GM21576 (cell line): ENCODE measurements at regions not wholly inside any gene's neighbourhood (a gene's known extent, or its start where the extent isn't known, plus 50 kb on each side); places are given as distances from the start of the nearest gene placed in this dataset.

Experiments used
- ATAC-seq: cut with Tn5 transposase; IDR thresholded peaks from one replicate; pipeline ENCODE4 v1.9.1; 2021; ENCODE audit warnings: mild to moderate bottlenecking, moderate library complexity; ENCODE audit not compliant: unreplicated experiment

DNA sequence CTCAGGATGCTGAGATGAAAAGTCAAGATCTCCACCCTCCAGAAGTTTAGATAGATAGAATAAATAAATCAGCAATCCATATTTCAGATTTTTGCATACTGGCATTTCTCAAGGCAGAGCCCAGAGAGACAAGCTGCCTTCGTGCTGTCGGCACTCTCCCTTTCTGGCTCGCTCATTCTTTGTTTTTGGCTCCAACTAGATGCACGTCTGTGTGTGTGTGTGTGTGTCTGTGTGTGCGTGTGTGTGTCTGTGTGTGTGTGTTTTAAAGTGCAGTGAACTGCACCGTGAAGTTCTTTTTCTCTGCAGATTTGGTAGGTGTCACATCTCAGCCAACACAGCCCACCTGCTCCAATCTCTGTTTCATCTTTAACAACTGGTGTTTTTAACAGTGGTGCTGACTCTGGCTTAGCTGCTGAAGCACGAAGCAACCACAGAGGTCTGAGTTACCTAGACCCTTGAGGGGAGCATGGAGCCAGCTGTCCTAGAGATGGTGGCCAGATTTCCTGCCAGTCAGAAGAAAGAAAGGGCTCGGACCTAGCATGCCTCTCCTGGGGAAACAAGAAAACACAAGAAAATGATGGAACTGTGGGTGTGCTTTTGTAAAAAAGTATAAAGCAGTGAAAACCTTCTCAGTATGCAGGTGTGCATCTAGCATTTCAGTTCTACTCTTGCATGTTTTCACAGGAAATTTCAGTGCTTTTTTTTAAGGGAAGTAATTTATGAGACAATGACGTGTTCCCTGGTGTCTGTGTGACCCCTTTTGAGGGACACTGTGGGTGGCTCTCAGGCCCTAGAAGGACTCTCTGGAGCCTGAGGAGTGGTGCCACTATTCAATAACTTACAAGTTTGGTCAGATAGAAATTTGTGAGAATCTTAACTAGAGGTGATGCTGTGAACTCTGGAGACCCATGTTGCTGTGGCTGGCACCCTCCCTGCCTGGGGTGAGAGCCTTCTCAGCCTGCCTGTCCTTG, 364.3 kb downstream of the RNF144A start:
- no peak for ATAC-seq

DNA sequence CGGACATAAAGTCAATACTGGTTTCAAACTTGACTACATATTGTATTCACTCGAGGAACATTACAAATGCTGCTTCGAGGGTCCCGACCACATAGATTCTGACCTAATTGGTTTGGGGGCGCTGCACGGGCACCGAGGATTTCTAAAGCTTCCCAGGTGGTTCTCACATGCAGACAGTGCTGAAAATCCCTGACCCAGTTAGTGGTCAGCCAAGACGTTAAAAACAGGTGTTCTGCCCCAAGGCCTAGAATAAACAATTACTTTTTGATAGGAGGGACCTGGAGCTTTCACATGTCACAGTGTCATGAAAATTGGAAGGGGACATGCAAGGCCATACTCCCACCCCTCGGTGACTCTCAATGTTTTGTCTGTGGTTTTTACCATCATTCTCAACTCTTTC, 368.9 kb downstream of the RNF144A start:
- ATAC-seq: no peak

DNA sequence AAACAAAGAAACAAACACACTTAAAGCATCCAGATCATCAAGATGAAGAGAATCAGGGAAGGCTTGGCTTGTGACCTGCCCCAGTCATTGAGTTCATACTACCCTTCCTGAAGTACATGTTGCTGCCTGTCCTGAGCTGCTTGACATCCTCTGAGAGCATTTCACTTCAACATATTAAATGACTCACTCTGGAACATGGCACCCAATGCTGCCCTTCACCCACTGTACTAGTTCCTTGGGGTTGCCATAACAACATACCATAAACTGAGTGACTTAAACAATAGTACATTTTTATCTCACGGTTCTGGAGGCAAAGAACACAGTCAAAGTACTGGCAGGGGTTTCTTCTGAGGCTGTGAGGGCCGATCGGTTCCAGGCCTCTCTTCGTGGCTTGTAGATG, 371.3 kb downstream of the RNF144A start:
- ATAC-seq: no peak

DNA sequence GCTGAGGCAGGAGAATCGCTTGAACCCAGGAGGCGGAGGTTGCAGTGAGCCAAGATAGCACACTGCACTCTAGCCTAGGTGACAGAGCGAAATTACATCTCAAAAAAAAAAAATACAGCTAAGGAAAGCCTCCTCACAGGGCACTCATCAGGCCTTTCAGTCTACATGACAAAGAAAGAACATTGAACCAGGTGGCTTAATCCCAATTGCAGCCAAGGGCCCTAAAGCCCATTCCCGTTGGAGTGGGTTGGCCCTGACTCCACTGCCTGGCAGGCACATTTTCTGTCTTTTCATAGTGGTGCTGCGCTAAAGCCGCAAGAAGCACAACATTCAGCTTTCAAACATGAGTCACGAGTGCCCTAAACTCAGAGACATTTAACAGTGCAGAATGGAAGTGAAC, 372.5 kb downstream of the RNF144A start:
- ATAC-seq: no peak

DNA sequence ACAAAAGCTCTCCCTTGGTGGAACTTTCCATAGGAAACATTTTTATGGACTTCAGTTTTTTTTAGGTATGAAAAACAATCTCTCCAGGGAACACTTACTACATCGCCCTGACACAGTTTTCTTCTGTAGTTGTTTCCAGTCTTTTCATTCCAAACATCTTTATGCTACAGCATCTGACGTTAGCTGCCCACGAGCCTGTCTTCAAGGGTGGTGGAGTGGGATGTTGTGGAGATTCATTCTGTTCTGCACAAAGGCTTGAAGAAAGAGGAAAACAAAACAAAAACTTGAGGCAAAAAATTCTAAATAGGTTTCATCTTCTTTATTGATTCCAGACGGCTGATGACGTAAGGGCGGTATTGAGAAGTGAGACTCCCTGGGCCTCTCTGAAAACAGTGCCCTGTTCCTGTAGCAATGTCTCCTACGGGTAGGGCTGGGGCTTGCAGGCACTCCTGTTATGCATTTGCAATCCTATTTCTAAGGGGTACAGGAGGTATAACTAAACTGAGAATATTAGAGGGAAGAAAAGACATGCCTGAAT, 375.0 kb downstream of the RNF144A start:
- no peak for ATAC-seq

DNA sequence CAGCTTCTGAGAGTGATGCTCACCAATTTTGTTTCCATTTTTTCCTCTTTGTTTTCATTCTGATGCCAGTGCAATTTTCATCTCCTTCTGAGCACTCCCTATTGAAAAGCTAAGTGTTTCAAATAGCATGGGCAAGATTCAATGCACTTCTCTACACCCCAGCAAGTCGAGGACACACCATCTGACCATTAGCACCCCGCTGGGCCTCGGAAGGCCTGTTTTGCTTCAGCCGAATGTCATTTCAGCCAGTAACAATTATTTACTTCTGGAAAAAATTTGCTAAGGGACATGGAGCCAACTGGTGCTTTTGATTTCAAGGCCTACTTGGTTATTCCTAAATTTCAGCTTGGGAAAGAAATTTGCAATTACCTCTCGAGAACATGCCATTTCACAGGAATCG, 392.4 kb downstream of the RNF144A start:
- ATAC-seq: no peak

DNA sequence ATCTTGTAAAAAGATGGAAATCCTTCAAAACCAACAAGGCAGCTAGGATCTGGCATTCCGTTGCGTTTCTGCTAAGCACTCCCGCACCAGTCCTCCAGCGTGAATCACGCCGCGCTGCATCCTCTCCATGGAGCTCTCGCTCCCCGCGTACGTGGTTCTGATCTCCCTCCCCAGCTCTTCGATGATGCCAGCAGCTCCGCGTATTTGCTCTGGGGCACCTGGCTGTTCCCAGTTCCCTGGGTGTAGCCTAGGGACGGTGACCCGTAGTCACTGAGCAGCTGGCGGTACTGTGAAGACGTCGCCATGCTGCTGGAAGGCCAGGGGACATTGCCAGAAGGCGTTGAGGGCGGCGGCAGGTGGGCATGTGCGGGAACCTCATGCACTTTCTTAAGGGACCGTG, 407.5 kb downstream of the RNF144A start:
- no peak for ATAC-seq

DNA sequence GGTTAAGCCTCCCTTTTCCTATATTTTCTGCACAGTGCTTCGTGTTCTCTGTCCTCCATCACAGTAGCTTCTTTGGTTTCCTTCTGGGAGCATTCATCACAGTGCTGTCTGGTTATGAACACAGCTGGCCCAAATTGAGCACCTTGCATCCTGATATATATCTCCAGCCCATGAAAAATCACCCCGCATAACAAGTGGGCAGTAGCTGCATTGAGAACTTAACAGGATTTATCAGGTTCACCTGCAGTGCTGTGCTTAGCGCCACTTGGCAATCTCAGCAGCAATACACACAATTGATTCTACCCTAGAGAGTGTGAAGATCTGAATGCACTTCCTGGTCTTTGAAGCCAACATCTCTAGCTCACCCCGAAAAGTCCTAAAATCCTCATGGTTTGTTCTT, 408.0 kb downstream of the RNF144A start:
- no peak for ATAC-seq

DNA sequence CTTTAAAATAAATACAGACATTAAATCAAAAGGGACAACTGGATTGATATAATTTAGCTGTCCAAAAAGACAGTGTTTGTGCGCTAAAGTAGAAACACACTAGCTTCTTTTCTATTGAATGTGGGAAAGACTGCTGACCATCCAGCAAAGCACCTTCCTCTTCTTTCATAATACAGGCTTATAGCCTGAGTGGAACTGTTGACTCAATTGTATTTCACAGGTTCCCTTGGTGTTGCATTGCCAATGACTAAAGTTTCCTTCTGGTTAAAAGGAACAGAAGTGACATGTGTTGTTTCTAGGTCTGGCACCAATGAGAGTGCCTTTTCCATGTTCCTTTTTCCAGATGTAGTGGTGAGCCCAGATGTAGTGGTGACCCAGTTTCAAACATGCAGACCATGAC, 412.3 kb downstream of the RNF144A start:
- ATAC-seq: no peak

DNA sequence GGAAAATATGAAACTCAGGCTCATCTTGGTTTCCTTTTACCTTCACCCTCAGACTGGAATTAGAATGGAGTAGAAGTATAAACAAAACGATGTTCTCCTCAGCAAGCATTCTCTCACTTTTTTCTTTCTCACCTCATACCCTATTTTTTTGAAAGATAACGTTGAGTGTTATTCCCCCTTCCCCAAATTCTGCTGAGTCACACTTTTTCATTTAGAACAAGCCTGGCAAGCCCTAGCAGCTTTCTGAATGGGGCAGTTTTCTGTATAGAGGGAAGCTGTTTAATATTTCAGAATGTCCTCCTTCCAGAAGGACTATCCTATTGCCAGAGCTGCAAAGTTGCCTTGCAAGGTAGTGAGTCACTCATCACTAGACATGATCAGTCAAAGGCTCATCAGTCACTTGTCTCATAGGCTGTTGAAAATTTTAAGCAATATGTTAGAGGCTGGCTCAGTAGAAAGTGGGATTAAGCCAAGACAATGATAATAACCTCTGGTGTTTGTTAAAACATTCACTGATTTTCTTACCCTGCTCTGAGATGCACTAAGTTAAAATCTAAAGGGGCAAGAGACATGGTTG, 416.1 kb downstream of the RNF144A start:
- ATAC-seq: no peak

DNA sequence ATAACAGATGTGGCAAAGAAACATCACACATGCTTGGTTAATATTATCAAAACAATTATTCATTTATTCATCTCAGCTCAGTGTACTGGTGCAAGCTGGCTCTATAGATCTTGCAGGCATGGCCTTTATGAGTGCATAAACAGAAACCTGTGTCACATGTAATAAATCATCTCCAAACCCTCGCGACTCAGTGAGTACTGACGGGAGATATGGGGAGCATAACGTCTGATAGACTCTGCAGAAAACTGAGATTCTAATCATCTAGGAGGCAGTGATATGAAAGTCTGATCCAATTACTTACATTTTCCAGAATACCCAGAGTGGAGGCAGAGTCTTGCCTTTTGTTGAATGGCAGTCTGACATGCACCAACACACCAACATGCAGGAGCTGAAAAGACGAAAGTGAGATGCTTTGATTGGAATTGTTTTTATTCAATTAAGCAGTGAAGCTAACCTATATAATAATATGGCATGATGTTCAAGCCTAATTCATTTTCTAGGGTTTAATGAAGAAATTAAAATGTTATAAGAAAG, 416.8 kb downstream of the RNF144A start:
- no peak for ATAC-seq

DNA sequence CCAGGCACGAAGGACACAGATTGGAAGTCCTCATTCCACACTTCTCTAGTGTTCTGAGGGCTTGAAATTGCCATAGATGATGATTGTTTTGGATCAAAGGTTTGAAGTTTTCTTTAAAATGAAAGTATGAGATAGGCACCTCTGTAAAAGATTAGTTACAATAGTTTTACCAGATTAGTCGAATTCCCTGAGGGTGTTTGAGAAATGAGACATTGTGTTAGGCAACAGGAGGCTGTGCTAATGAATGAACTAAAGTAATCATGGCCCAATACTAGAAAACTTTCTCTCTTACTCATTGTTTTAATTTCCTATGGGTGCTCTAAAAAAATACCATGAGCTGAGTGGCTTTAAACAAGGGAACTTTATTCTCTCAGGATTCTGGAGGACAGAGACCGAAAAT, 421.7 kb downstream of the RNF144A start:
- ATAC-seq: no peak

DNA sequence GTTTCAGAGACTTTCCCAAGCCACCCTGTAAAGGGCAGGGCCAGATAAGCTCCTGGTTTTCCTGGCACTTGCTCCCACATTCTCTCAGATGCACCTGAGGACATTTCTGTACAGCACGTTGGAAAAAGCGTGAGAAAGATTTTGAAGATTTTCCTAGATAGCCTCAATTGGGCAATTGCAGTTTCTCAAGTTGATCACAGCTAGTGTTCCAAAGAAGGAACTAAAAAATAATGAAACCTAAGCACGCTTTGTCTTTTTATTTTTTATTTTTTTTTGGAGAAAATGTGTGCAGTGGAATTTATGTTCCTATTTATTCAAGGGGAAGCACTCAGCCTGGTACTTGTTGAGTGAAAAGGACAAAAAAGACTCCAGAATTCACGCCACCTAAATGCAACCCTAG, 429.1 kb downstream of the RNF144A start:
- ATAC-seq: no peak

DNA sequence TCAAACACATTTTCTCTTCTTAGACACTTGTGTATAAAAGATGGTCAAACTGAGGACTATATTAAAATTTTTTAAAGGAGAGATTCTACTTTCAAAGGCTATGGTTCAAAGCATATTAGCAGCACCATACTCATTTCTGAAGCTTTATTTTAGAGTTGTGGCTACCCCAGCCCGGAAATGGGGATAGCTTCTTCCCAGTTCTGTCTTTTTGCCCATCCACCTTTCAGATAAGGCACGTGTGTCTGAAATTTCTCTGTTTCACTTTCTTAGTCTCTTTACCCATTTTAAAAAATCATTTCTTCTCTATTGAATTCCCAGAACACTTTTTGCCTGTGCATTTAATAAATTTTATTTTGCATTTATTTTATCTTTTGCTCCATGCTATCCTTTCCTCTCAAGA, 431.5 kb downstream of the RNF144A start:
- no peak for ATAC-seq

DNA sequence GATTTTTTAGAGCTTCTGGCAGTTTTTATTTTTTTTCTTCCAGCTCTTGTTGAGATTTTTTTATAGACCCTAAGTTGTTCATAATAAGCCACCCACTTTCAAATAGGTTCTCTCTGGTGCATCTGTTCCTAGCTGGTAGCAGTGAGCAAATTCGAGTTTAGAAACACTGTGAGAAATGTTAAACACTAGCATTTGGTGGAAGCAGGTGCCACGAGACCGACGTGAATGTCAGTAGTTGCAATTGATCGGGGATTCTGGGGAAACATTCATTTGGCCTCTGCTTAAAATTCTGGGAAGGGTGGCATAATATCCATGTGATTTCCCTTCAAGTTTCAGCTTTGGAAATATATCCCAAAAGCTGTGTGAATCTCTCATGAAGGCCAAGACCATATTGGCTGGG, 435.0 kb downstream of the RNF144A start:
- no peak for ATAC-seq

DNA sequence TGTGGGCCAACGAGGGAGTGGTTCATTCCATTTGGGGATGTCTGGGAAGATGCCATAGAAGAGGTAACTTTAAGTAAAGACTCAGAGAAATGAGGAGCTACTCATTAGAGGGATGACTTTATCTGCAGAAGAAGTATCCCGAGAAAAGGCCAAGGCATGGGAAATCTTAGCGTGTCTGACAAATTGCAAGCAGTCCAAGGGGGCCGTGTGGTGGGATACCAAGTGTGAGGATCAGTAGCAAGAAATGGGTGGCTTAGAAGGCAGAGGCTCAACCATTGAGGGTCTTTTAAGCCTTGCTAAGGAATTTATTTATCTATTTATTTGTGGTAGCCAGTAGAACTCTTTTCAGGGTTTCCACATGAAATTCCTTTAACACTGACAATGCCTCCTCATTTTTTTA, 436.4 kb downstream of the RNF144A start:
- ATAC-seq: no peak

DNA sequence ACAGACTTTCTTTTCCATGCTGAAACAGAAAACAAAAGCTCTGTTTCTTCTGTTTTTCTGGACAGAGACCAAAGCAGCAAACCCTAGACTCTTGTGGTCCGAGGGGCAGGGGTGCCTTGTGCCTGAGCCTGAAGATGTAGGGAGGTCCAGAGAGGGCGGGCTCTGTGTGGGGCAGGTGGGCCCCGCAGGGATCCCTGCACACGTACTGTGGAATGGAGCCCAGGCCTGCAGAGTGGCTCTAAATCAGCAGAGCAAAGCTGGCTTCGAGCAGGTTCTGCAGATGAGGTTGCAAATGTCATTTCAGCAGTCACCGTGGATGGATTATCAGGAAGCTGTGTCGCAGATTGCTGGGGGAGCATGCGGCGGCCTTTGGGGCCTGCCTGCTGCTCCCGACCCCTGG, 438.6 kb downstream of the RNF144A start:
- ATAC-seq: no peak

DNA sequence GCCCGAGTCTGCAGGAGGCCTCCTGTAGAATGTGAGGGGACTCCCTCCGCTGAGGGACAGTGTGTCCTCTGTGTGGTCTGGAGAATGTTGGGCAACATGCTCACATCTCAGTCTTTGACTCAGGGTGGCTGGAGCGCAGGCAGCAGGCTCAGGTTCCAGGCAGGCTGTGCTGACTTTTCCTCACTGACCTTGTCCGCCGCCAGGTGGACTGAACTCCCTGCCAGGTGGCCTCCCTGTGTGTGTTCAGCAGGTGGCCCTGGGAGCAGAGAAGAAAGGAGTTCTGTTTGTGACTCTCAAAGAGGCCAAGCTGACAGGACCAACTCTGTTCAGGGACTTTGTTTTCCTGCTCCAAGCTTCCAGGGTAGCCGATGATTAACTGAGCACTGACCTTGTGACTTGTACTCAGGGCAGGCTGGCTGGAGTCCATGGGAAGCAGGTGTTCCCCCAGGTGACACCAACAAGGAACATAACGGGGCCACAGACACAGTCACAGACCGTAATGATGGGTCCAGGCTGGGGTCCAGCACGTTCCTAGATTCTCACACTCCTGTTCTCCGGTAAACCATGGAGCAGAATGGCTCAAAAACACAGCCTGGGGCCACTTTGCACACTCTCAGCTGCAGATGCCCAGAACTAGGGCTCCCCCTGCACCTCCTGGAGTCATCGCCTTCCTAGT, 439.8 kb downstream of the RNF144A start:
- ATAC-seq: no peak

DNA sequence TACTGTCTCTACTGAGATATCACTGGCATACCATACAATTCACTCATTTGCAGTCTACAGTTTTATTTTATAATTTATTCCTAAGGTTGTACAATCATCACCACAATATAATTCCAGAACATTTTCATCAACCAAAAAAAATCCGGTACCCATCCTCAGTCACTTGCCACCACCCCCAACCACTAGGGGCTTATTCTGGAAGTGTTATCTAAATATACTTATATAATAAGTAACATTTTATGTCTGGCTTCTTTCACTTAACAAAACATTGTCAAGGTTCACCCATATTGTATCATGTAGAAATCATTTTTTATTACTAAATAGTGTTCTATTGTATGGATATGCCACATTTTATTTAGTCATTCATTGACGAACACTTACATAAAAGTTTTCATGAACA, 440.8 kb downstream of the RNF144A start:
- ATAC-seq: no peak

DNA sequence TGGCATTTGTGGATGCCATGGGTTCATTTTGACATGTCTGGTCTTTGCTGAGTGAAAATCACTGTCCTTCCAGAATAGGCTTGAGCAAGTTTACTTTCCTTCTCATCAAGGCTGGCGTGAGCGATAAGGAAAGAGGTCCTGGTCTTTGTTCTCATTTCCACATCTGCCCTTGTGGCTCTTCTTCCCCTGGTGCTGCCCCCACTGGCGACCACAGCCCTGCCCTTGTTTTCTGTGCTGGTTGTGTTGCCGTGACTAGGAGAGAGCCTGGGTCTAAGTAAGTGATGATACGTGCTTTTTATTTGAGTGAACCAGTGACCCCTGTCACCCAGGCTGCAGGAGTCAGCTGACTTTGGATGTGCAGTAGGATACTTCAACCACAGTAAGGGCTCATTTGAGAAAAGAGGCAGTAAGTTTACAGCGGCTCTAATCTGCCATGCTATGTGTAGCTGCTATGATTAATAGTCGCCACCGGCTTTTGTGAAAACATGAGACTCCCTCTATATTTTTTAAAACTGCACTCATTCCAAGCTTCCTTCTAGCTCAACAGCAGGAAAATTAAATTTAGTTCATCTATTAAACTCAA, 441.7 kb downstream of the RNF144A start:
- no peak for ATAC-seq

DNA sequence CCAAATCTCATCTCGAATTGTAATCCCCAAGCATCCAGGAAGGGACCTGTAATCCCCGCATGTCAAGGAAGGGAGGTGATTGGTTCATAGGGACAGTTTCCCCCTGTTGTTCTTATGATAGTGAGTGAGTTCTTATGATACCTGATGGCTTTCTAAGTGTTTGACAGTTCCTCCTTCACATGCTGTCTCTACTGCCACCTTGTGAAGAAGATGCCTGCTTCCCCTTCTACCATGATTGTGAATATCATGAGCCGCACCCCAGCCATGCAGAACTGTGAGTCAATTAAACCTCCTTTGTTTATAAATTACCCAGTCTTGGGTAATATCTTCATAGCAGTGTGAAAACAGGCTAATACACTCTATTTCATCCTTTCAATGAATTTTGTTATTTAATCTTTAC, 446.7 kb downstream of the RNF144A start:
- no peak for ATAC-seq
